GM18511 (cell line): ENCODE measurements at regions not wholly inside any gene's neighbourhood (a gene's known extent, or its start where the extent isn't known, plus 50 kb on each side); places are given as distances from the start of the nearest gene placed in this dataset.
"Not testable (repeated sequence)": the region's sequence is repeated elsewhere in the genome, so short reads cannot be mapped to it uniquely, and the experiment has no call there.

ENCODE experiments used
- ATAC-seq: cut with Tn5 transposase; IDR thresholded peaks from one replicate; pipeline ENCODE4 v1.9.1; 2021; ENCODE audit warnings: mild to moderate bottlenecking, moderate library complexity; ENCODE audit not compliant: unreplicated experiment

DNA sequence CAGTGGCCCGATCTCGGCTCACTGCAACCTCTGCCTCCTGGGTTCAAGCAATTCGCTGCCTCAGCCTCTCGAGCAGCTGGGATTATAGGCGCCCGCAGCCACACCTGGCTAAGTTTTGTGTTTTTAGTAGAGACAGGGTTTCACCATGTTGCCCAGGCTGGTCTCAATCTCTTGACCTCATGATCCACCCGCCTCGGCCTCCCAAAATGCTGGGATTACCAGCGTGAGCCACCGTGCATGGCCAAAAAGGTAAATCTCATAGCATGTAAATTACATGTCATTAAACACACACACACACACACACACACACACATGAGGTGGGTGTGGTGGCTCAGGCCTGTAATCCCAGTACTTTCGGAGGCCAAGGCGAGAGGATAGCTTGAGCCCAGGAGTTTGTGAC lies 53.7 kb upstream of the SEPTIN5 start:
- not testable (repeated sequence) for ATAC-seq

DNA sequence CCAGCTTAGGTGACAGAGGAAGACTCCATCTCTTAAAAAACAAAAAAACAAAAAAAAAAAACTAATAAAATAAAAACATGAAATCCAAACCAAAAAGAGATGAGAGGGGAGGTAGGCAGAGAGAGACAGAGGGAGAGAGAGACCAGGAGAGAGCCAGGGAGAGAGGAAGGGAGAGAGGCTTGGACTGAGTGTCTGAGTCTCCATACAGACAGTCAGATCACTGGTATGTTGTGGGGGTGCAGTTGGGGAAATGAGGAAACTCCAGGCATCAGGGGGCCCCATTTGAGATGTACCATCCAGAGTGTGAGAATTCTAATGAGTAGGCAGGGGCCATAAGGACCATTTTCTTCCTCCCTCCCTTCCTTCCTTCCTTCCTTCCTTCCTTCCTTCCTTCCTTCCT lies 53.1 kb upstream of the SEPTIN5 start:
- no peak for ATAC-seq

DNA sequence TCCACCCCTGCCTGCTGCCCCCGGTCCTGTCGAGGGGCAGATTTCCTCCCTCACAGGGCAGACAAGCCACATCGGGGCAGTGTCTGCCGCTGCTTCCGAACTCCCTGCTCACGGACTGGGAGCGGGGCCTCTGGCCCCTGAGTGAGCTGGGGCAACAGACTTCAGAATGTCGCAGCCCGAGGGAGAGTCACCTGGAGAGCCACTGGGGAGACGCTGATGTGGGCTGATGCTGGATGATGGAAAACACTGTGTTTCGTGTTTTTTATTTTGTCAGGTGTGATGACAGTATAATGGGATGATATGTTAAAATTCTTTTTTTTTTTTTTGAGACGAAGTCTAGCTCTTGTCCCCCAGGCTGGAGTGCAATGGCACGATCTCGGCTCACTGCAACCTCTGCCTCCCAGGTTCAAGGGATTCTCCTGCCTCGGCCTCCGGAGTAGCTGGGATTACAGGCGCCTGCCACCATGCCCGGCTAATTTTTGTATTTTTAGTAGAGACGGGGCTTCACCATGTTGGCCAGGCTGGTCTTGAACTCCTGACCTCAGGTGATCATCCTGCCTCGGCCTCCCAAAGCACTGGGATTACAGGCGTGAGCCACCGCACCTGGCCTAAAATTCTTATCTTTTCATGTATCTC lies 52.1 kb upstream of the SEPTIN5 start:
- not testable (repeated sequence) for ATAC-seq

DNA sequence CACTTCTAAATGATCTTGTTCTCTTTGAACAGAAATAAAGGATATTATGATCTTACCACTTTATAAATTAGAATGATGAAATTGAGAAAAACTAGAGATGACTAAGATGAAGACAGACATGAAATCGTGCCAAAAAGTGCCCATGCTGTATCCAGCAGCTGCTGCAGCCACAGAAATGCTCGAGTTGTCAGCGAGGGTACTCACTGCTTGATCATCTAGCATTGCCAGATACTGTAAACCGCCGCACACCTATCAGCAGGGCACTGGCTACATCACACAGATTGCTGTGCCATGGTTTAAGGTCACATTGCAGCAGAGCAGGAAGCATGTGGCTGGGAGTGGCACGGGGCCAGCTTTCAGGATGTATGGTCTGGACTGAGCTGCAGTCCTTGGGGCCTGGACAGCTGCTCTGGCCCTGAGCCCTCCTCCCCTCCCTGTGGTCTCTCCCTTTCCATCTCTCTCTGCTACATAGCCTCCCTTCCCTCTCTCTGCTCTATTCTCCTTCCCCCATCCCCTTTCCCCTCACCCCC lies 51.0 kb upstream of the SEPTIN5 start:
- no peak for ATAC-seq

DNA sequence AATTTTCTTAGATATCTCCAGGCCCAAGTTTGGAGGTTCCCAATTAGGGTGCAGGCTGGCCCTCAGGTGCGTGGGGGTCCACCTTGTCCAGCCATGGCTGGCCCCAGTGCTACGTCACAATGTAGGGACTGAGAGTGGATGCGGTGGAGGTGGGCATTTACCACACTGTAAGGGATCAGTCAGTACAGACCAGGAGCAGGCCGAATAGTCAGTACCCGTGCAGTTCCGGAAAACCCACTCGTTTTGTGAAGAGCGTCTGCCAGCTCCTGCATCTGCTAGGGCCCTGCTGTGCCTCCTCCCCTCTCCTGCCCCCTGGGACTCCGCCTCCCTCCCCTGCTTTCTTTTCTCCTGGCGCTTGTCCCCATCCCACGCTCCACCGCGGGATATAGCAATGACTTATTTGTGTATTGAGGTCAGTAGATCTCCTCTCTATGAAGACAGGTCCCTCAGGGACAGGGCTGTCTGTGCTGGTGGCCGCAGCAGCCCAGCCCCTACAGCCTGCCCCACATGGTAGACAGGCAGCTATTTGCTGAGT lies 50.4 kb upstream of the SEPTIN5 start:
- ATAC-seq: no peak

DNA sequence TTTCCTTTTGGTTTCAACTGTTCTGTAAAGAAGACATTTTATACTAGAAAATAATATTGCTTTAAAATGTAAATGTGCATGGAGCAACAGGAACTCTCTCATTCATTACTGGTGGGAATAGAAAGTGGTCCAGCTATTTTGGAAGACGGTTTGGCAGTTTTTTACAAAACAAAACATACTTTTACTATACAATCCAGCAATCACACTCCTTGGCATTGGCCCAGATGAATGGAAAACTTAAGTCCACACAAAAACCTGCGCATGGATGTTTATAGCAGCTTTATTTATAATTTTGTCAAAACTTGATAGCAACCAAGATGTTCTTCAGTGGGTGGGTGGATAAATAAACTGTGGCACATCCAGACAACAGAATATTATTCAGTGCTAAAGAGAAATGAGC lies 49.9 kb upstream of the SEPTIN5 start:
- ATAC-seq: no peak
